H1 (cell line): ENCODE measurements at regions not wholly inside any gene's neighbourhood (a gene's known extent, or its start where the extent isn't known, plus 50 kb on each side); places are given as distances from the start of the nearest gene placed in this dataset.

Source experiments
- CBX8 ChIP-seq: fragments of 300-800, 300-1000 bp; sonication (generic); IDR thresholded peaks from 2 replicates; pipeline ENCODE4 v1.7.1; 2016; ENCODE audit warnings: low read depth, low read length, borderline replicate concordance
- KDM4A ChIP-seq: IDR thresholded peaks from one replicate; pipeline ENCODE4 v1.7.1; 2012; ENCODE audit warnings: low read depth, mild to moderate bottlenecking, moderate library complexity, low read length, inconsistent platforms; ENCODE audit not compliant: severe bottlenecking
- POLR2A ChIP-seq, 2 experiments: IDR thresholded peaks; 1 replicate in 1 of 2; 2 replicates in 1 of 2; pipeline ENCODE4 v1.6.1; 2011; ENCODE audit warnings: low read depth in 2 of 2, low read length in 2 of 2, mild to moderate bottlenecking in 2 of 2; ENCODE audit errors: control extremely low read depth in 1 of 2
- RBBP5 ChIP-seq: IDR thresholded peaks from 2 replicates; pipeline ENCODE4 v1.7.1; 2012; ENCODE audit warnings: low read depth, mild to moderate bottlenecking, inconsistent platforms, low read length, moderate library complexity, borderline replicate concordance
- TF ChIP-seq, protein P1 (sequence below): fragments of 300-600 bp; sonication (generic); IDR thresholded peaks from 2 replicates; pipeline ENCODE4 v1.7.1; 2012; ENCODE audit warnings: low read length, moderate library complexity, mild to moderate bottlenecking, inconsistent platforms; ENCODE audit not compliant: insufficient replicate concordance

DNA sequence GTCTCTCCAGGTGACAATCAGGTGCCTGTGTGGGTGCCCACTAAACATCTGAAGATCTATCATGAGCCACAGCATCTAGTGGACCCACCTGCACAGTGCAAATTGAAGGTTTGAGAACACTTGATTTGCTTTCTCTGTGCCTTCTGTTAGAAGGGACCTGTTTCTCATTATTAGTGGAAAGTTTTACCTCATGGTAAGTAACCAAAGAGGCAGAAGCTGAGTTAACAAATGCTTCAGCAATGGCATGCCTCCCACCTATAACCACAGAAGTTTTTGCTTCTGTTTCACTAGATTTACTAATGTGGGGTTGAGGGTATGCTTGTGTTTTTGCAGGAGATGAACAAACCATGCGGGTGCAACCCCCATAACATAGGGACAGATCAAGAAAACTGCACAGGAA lies 297.4 kb upstream of the DKK2 start (continued):
- TF ChIP-seq, protein P1, sequence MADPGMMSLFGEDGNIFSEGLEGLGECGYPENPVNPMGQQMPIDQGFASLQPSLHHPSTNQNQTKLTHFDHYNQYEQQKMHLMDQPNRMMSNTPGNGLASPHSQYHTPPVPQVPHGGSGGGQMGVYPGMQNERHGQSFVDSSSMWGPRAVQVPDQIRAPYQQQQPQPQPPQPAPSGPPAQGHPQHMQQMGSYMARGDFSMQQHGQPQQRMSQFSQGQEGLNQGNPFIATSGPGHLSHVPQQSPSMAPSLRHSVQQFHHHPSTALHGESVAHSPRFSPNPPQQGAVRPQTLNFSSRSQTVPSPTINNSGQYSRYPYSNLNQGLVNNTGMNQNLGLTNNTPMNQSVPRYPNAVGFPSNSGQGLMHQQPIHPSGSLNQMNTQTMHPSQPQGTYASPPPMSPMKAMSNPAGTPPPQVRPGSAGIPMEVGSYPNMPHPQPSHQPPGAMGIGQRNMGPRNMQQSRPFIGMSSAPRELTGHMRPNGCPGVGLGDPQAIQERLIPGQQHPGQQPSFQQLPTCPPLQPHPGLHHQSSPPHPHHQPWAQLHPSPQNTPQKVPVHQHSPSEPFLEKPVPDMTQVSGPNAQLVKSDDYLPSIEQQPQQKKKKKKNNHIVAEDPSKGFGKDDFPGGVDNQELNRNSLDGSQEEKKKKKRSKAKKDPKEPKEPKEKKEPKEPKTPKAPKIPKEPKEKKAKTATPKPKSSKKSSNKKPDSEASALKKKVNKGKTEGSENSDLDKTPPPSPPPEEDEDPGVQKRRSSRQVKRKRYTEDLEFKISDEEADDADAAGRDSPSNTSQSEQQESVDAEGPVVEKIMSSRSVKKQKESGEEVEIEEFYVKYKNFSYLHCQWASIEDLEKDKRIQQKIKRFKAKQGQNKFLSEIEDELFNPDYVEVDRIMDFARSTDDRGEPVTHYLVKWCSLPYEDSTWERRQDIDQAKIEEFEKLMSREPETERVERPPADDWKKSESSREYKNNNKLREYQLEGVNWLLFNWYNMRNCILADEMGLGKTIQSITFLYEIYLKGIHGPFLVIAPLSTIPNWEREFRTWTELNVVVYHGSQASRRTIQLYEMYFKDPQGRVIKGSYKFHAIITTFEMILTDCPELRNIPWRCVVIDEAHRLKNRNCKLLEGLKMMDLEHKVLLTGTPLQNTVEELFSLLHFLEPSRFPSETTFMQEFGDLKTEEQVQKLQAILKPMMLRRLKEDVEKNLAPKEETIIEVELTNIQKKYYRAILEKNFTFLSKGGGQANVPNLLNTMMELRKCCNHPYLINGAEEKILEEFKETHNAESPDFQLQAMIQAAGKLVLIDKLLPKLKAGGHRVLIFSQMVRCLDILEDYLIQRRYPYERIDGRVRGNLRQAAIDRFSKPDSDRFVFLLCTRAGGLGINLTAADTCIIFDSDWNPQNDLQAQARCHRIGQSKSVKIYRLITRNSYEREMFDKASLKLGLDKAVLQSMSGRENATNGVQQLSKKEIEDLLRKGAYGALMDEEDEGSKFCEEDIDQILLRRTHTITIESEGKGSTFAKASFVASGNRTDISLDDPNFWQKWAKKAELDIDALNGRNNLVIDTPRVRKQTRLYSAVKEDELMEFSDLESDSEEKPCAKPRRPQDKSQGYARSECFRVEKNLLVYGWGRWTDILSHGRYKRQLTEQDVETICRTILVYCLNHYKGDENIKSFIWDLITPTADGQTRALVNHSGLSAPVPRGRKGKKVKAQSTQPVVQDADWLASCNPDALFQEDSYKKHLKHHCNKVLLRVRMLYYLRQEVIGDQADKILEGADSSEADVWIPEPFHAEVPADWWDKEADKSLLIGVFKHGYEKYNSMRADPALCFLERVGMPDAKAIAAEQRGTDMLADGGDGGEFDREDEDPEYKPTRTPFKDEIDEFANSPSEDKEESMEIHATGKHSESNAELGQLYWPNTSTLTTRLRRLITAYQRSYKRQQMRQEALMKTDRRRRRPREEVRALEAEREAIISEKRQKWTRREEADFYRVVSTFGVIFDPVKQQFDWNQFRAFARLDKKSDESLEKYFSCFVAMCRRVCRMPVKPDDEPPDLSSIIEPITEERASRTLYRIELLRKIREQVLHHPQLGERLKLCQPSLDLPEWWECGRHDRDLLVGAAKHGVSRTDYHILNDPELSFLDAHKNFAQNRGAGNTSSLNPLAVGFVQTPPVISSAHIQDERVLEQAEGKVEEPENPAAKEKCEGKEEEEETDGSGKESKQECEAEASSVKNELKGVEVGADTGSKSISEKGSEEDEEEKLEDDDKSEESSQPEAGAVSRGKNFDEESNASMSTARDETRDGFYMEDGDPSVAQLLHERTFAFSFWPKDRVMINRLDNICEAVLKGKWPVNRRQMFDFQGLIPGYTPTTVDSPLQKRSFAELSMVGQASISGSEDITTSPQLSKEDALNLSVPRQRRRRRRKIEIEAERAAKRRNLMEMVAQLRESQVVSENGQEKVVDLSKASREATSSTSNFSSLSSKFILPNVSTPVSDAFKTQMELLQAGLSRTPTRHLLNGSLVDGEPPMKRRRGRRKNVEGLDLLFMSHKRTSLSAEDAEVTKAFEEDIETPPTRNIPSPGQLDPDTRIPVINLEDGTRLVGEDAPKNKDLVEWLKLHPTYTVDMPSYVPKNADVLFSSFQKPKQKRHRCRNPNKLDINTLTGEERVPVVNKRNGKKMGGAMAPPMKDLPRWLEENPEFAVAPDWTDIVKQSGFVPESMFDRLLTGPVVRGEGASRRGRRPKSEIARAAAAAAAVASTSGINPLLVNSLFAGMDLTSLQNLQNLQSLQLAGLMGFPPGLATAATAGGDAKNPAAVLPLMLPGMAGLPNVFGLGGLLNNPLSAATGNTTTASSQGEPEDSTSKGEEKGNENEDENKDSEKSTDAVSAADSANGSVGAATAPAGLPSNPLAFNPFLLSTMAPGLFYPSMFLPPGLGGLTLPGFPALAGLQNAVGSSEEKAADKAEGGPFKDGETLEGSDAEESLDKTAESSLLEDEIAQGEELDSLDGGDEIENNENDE = no peak
- no peak for TF ChIP-seq POLR2A (IDR thresholded peaks at IDR 0.05; ENCODE audit: control extremely low read depth in 1 of 2, low read depth in 2 of 2, low read length in 2 of 2)
- TF ChIP-seq CBX8 = no peak
- TF ChIP-seq KDM4A = no peak
- no peak for TF ChIP-seq RBBP5
